H1 (cell line): ENCODE measurements at regions not wholly inside any gene's neighbourhood (a gene's known extent, or its start where the extent isn't known, plus 50 kb on each side); places are given as distances from the start of the nearest gene placed in this dataset.

Experiments
- CTCF ChIA-PET: fragments of 300-600 bp; sonication (Branson Sonifier 250); formaldehyde crosslinking; loops from one replicate; lab custom pipeline; 2021; ENCODE audit not compliant: partially characterized antibody; lab: Charles Lee
- POLR2A ChIA-PET: fragments of 300-600 bp; sonication (Branson Sonifier 250); formaldehyde crosslinking; loops from one replicate; lab custom pipeline; 2021; ENCODE audit warnings: inconsistent platforms; ENCODE audit not compliant: partially characterized antibody; lab: Charles Lee
- DNase-seq, 2 experiments: peaks; one replicate each; pipeline versions ENCODE4 v3.0.0 to v3.0.0-alpha.2; 2010 to 2022; ENCODE audit warnings: low spot score in 2 of 2, low read depth in 1 of 2, mixed read lengths in 1 of 2
- FAIRE-seq: peaks from 2 replicates; lab custom pipeline; 2011; peaks lifted over from hg19 to GRCh38; lab: Jason Lieb, UNC
- H2AFZ ChIP-seq: 2 replicates; pipeline ENCODE4 v1.8.1; 2012; ENCODE audit warnings: low read length, inconsistent platforms
- H2AK5ac ChIP-seq: 2 replicates; pipeline ENCODE4 v1.6.1; 2013; ENCODE audit warnings: low read depth, low read length
- H2BK120ac ChIP-seq: replicated peaks from 2 replicates; pipeline ENCODE3; 2013; ENCODE audit warnings: low read depth, low read length, inconsistent platforms
- H2BK12ac ChIP-seq: 2 replicates; pipeline ENCODE4 v1.6.1; 2013; ENCODE audit warnings: low read depth, low read length
- H2BK15ac ChIP-seq: 2 replicates; pipeline ENCODE4 v1.6.1; 2013; ENCODE audit warnings: low read length
- H2BK20ac ChIP-seq: 2 replicates; pipeline ENCODE4 v1.6.1; 2013; ENCODE audit warnings: low read length
- H2BK5ac ChIP-seq: 2 replicates; pipeline ENCODE4 v1.6.1; 2013; ENCODE audit warnings: low read depth, low read length
- H3K14ac ChIP-seq: 2 replicates; pipeline ENCODE4 v1.6.1; 2013; ENCODE audit warnings: inconsistent platforms; ENCODE audit not compliant: insufficient read length
- H3K18ac ChIP-seq: 2 replicates; pipeline ENCODE4 v1.6.1; 2013; ENCODE audit warnings: low read length; ENCODE audit errors: extremely low read depth
- H3K23ac ChIP-seq: 2 replicates; pipeline ENCODE4 v1.6.1; 2013; ENCODE audit warnings: inconsistent platforms; ENCODE audit not compliant: insufficient read length
- H3K23me2 ChIP-seq: 2 replicates; pipeline ENCODE4 v1.6.1; 2013; ENCODE audit warnings: low read depth, low read length
- H3K27ac ChIP-seq: 2 replicates; pipeline ENCODE4 v1.6.1; 2011; ENCODE audit warnings: low read depth, low read length, inconsistent platforms
- H3K27me3 ChIP-seq, 4 experiments: replicated peaks in 1 of 4; 1 replicate in 1 of 4; 2 replicates in 3 of 4; pipeline versions ENCODE4 v1.6.1 to v1.8.1; 2011 to 2013; ENCODE audit warnings: low read length in 3 of 4, mild to moderate bottlenecking in 3 of 4, inconsistent platforms in 2 of 4, mixed read lengths in 2 of 4, moderate library complexity in 1 of 4; ENCODE audit not compliant: control insufficient read depth in 3 of 4, insufficient read depth in 3 of 4; ENCODE audit errors: extremely low read depth in 1 of 4
- H3K36me3 ChIP-seq, 4 experiments: 2 replicates each; pipeline versions ENCODE4 v1.6.1 to v1.8.1; 2011 to 2013; ENCODE audit warnings: mild to moderate bottlenecking in 4 of 4, low read length in 3 of 4, moderate library complexity in 2 of 4, control low read depth in 1 of 4, inconsistent platforms in 1 of 4; ENCODE audit not compliant: insufficient read depth in 4 of 4, control insufficient read depth in 2 of 4
- H3K4ac ChIP-seq: replicated peaks from 2 replicates; pipeline ENCODE3; 2013; ENCODE audit warnings: low read length, low read depth, mixed read lengths, inconsistent platforms; ENCODE audit not compliant: insufficient read length
- H3K4me1 ChIP-seq, 4 experiments: replicated peaks in 1 of 4; 1 replicate in 1 of 4; 2 replicates in 3 of 4; pipeline versions ENCODE4 v1.6.1 to v1.8.1; 2011 to 2013; ENCODE audit warnings: low read length in 3 of 4, inconsistent platforms in 2 of 4, mixed read lengths in 1 of 4; ENCODE audit not compliant: insufficient read depth in 4 of 4, control insufficient read depth in 3 of 4
- H3K4me2 ChIP-seq, 2 experiments: 2 replicates each; pipeline versions ENCODE4 v1.6.1 to v1.8.1; 2011 to 2013; ENCODE audit warnings: low read depth in 2 of 2, low read length in 2 of 2, control low read depth in 1 of 2, inconsistent platforms in 1 of 2, mild to moderate bottlenecking in 1 of 2; ENCODE audit not compliant: insufficient read depth in 1 of 2
- H3K4me3 ChIP-seq, 4 experiments: fragments of 200-600, 300-600 bp in 1 of 4; sonication (generic), shearing (Covaris generic), sonication (Bioruptor Twin) in 1 of 4; 2 replicates each; pipeline versions ENCODE4 v1.5.1 to v1.8.1; 2011 to 2016; ENCODE audit warnings: low read length in 4 of 4, low read depth in 3 of 4, control low read depth in 2 of 4, inconsistent platforms in 2 of 4, mild to moderate bottlenecking in 2 of 4, mixed read lengths in 1 of 4, moderate library complexity in 1 of 4; ENCODE audit not compliant: insufficient read depth in 2 of 4; ENCODE audit errors: extremely low read depth in 1 of 4
- H3K56ac ChIP-seq: replicated peaks from 2 replicates; pipeline ENCODE3; 2013; ENCODE audit warnings: low read depth, mild to moderate bottlenecking, mixed read lengths, low read length, inconsistent platforms; ENCODE audit not compliant: insufficient read length
- H3K79me1 ChIP-seq: 2 replicates; pipeline ENCODE4 v1.6.1; 2013; ENCODE audit warnings: low read depth, low read length, control low read depth
- H3K79me2 ChIP-seq, 2 experiments: 2 replicates each; pipeline versions ENCODE4 v1.6.1 to v1.8.1; 2012 to 2013; ENCODE audit warnings: low read length in 2 of 2, mild to moderate bottlenecking in 2 of 2, inconsistent platforms in 1 of 2; ENCODE audit not compliant: insufficient read depth in 2 of 2, control insufficient read depth in 1 of 2
- H3K9ac ChIP-seq, 4 experiments: replicated peaks in 1 of 4; 1 replicate in 1 of 4; 2 replicates in 3 of 4; pipeline versions ENCODE4 v1.6.1 to v1.8.1; 2011 to 2013; ENCODE audit warnings: low read depth in 3 of 4, low read length in 3 of 4, control low read depth in 2 of 4, mild to moderate bottlenecking in 2 of 4, moderate library complexity in 2 of 4, inconsistent platforms in 1 of 4; ENCODE audit errors: extremely low read depth in 1 of 4
- H3K9me3 ChIP-seq, 2 experiments: 2 replicates each; pipeline versions ENCODE4 v1.6.1 to v1.8.1; 2012 to 2013; ENCODE audit warnings: mild to moderate bottlenecking in 2 of 2, moderate library complexity in 2 of 2, control low read depth in 1 of 2, inconsistent platforms in 1 of 2, low read depth in 1 of 2, low read length in 1 of 2, mixed read lengths in 1 of 2; ENCODE audit not compliant: insufficient read depth in 2 of 2
- H4K20me1 ChIP-seq, 2 experiments: replicated peaks in 1 of 2; 2 replicates each; pipeline versions ENCODE3 to v1.8.1; 2011 to 2013; ENCODE audit warnings: inconsistent platforms in 2 of 2, low read length in 2 of 2, mild to moderate bottlenecking in 1 of 2; ENCODE audit not compliant: insufficient read depth in 2 of 2, control insufficient read depth in 1 of 2
- H4K5ac ChIP-seq: 2 replicates; pipeline ENCODE4 v1.6.1; 2013; ENCODE audit warnings: low read length, low read depth, mixed read lengths, inconsistent platforms; ENCODE audit not compliant: insufficient read length
- H4K8ac ChIP-seq: 2 replicates; pipeline ENCODE4 v1.8.0; 2013; ENCODE audit warnings: mild to moderate bottlenecking, moderate library complexity, low read length, inconsistent platforms; ENCODE audit not compliant: insufficient read depth; ENCODE audit errors: extremely low read depth
- H4K91ac ChIP-seq: replicated peaks from 2 replicates; pipeline ENCODE3; 2013; ENCODE audit warnings: low read length, mixed read lengths, inconsistent platforms; ENCODE audit not compliant: insufficient read length
- CREB1 ChIP-seq: IDR thresholded peaks from 2 replicates; pipeline ENCODE4 v1.6.1; 2012; ENCODE audit warnings: inconsistent platforms
- HDAC6 ChIP-seq: IDR thresholded peaks from one replicate; pipeline ENCODE4 v1.7.1; 2012; ENCODE audit warnings: low read depth, mild to moderate bottlenecking, inconsistent platforms, low read length, moderate library complexity
- KDM5A ChIP-seq: fragments of 200-600 bp; IDR thresholded peaks from 2 replicates; pipeline ENCODE4 v1.7.1; 2012; ENCODE audit warnings: mild to moderate bottlenecking, low read length, inconsistent platforms, mixed read lengths
- MAFK ChIP-seq: IDR thresholded peaks from 2 replicates; pipeline ENCODE4 v1.6.1; 2012; ENCODE audit warnings: low read depth, mild to moderate bottlenecking, improper control_type of control experiment, low read length
- NANOG ChIP-seq: IDR thresholded peaks from 2 replicates; pipeline ENCODE4 v1.6.1; 2011; ENCODE audit warnings: low read length, low read depth, mild to moderate bottlenecking, inconsistent platforms; ENCODE audit not compliant: insufficient read depth, poor library complexity, severe bottlenecking
- SIX5 ChIP-seq: IDR thresholded peaks from 2 replicates; pipeline ENCODE4 v1.6.1; 2011; ENCODE audit warnings: mild to moderate bottlenecking, low read depth, low read length
- SP2 ChIP-seq: IDR thresholded peaks from 2 replicates; pipeline ENCODE4 v1.6.1; 2012; ENCODE audit warnings: mild to moderate bottlenecking, low read length, inconsistent platforms
- SRF ChIP-seq: IDR thresholded peaks from 2 replicates; pipeline ENCODE4 v1.6.1; 2011; ENCODE audit warnings: mild to moderate bottlenecking, low read depth, low read length, moderate library complexity
- TAF1 ChIP-seq: IDR thresholded peaks from 2 replicates; pipeline ENCODE4 v1.6.1; 2011; ENCODE audit warnings: mild to moderate bottlenecking, low read depth, low read length
- TBP ChIP-seq: IDR thresholded peaks from 2 replicates; pipeline ENCODE4 v1.6.1; 2011; ENCODE audit warnings: low read depth, low read length, improper control_type of control experiment
- TEAD4 ChIP-seq: IDR thresholded peaks from 2 replicates; pipeline ENCODE4 v1.6.1; 2012; ENCODE audit warnings: low read depth, low read length, inconsistent platforms, mixed read lengths
- ZNF274 ChIP-seq: IDR thresholded peaks from 2 replicates; pipeline ENCODE4 v1.7.0; 2012; ENCODE audit warnings: low read length, borderline replicate concordance; ENCODE audit errors: extremely low read depth

GRCh38 chr13:73174521-73175010 is 115.8 kb downstream of the KLF5 start:
- H2BK5ac ChIP-seq, result no peak overlapping the region
- no peak overlapping the region for H4K8ac ChIP-seq
- no peak overlapping the region for H3K18ac ChIP-seq
- H4K20me1 ChIP-seq, result no peaks in the 10 kb centered on the region
- no peak overlapping the region for H2BK120ac ChIP-seq
- H2AFZ ChIP-seq, result no peak overlapping the region
- no peak overlapping the region for H4K5ac ChIP-seq
- no peak overlapping the region for H3K4ac ChIP-seq
- H3K27ac ChIP-seq, result no peak overlapping the region
- no peak for DNase-seq
- no peak overlapping the region for H2BK20ac ChIP-seq
- ChIA-PET CTCF (interaction anchor here (0.9 to 1.2 kb wide), 2 partner anchors 9 to 17 kb away, joined by 3 to 4 read pairs; no protein-coding TSS in a partner anchor), POLR2A (no interaction called here)
- no peak overlapping the region for H3K23ac ChIP-seq
- H3K14ac ChIP-seq, result no peak overlapping the region
- no peak overlapping the region for H2AK5ac ChIP-seq
- no peaks in the 10 kb centered on the region for H3K27me3 ChIP-seq
- H3K23me2 ChIP-seq, result no peaks in the 10 kb centered on the region
- no peak for TF ChIP-seq SIX5
- no peak for TF ChIP-seq SRF
- TF ChIP-seq TEAD4, result no peak
- no peak for TF ChIP-seq CREB1
- TF ChIP-seq TBP, result no peak
- TF ChIP-seq SP2, result no peak
- TF ChIP-seq TAF1, result no peak
- TF ChIP-seq MAFK, result no peak
- no peak for TF ChIP-seq KDM5A
- TF ChIP-seq ZNF274, result no peak
- no peak for TF ChIP-seq HDAC6
- no peak for TF ChIP-seq NANOG
- no peak overlapping the region for H2BK12ac ChIP-seq
- H3K79me2 ChIP-seq, result no peaks in the 10 kb centered on the region
- H3K4me3 ChIP-seq, result no peak overlapping the region
- H3K4me1 ChIP-seq, result peaks cover 0 to 3% (median 0%) of the 10 kb centered on the region in 4 experiments; a peak in 1 of 7 replicates
- no peak overlapping the region for H2BK15ac ChIP-seq
- H3K79me1 ChIP-seq, result no peaks in the 10 kb centered on the region
- H3K56ac ChIP-seq, result no peak overlapping the region
- FAIRE-seq, result no peak
- H3K9ac ChIP-seq, result no peak overlapping the region
- no peak overlapping the region for H3K4me2 ChIP-seq
- H3K9me3 ChIP-seq, result no peaks in the 10 kb centered on the region
- no peaks in the 10 kb centered on the region for H3K36me3 ChIP-seq
- H4K91ac ChIP-seq, result no peak overlapping the region
